ENCODE measurements at regions not wholly inside any gene's neighbourhood (a gene's known extent, or its start where the extent isn't known, plus 50 kb on each side); places are given as distances from the start of the nearest gene placed in this dataset.

- intact Hi-C loops (cut with micrococcal nuclease), result no loop called here
- Mint-ChIP-seq H3K27ac (no peak overlapping the region), H3K36me3 (ENCODE audit: low read depth) (no peaks in the 10 kb centered on the region), H3K4me3 (no peak overlapping the region), H3K27me3 (peaks cover 5% of the 10 kb centered on the region), H3K4me1 (no peaks in the 10 kb centered on the region), H3K9me3 (no peaks in the 10 kb centered on the region)
- POLR2A ChIA-PET, result no interaction called here
- no peak for ATAC-seq (ENCODE audit: low read depth)
- DNase-seq, result no peak
- CTCF ChIA-PET, result no interaction called here
- no peak for TF ChIP-seq CTCF (IDR thresholded peaks at IDR 0.05)
These were observed 71.8 kb downstream of the CMPK2 start for GRCh38 chr2:6793913-6794312.

- ChIA-PET CTCF (no interaction called here), POLR2A (no interaction called here)
- intact Hi-C loops (cut with micrococcal nuclease), result no loop called here
- Mint-ChIP-seq H3K4me1 (no peaks in the 10 kb centered on the region), H3K27me3 (peaks cover 5% of the 10 kb centered on the region), H3K36me3 (ENCODE audit: low read depth) (no peaks in the 10 kb centered on the region), H3K4me3 (no peak overlapping the region), H3K9me3 (no peaks in the 10 kb centered on the region), H3K27ac (no peak overlapping the region)
- ATAC-seq (ENCODE audit: low read depth) (no peak), DNase-seq (no peak)
- no peak for TF ChIP-seq CTCF (IDR thresholded peaks at IDR 0.05)
These were observed 71.3 kb downstream of the CMPK2 start for GRCh38 chr2:6794448-6794847.

Data from activated B cell treated with CpG ODN at 0.5 μM for 24 hours (primary cell).